GM13977 (cell line): ENCODE measurements at regions not wholly inside any gene's neighbourhood (a gene's known extent, or its start where the extent isn't known, plus 50 kb on each side); places are given as distances from the start of the nearest gene placed in this dataset.

Source experiments
- DNase-seq: peaks from one replicate; pipeline ENCODE4 v3.0.0; 2012; ENCODE audit warnings: low spot score
- in situ Hi-C: fragments of 300-500 bp; cut with MboI; formaldehyde crosslinking; loops from one replicate; pipeline ENCODE4 v1.12.0; 2022; ENCODE audit warnings: low sequenced_read_pairs, low pct_unique_long_range_greater_than_20kb, mixed read lengths, inconsistent platforms; ENCODE audit not compliant: unreplicated experiment
- TF ChIP-seq, protein P1 (sequence below): IDR thresholded peaks from 2 replicates; pipeline ENCODE4 v1.5.1; 2012; ENCODE audit warnings: mild to moderate bottlenecking, control low read depth; ENCODE audit not compliant: insufficient read depth; ENCODE audit errors: extremely low read depth, missing control alignments

DNA sequence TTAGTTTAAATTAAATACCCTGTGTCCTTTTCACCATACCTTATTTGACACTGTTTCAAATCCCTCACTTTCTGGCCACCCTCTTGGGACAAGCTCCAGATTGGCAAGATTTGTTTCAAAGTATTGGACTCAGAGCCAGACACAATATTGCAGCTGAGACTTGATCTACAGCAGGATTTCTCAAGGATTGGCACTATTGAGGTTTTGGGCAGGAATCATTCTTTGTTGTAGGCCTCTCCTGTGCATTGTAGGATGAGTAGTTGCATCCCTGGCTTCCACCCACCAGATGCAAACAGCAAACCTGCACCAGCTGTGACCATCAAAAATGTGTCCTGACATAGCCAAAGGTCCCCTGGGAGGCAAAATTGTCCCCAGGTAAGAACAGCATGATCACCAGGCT lies 181.2 kb downstream of the CHD9NB start:
- in situ Hi-C loops, result no loop called here
- TF ChIP-seq, protein P1, sequence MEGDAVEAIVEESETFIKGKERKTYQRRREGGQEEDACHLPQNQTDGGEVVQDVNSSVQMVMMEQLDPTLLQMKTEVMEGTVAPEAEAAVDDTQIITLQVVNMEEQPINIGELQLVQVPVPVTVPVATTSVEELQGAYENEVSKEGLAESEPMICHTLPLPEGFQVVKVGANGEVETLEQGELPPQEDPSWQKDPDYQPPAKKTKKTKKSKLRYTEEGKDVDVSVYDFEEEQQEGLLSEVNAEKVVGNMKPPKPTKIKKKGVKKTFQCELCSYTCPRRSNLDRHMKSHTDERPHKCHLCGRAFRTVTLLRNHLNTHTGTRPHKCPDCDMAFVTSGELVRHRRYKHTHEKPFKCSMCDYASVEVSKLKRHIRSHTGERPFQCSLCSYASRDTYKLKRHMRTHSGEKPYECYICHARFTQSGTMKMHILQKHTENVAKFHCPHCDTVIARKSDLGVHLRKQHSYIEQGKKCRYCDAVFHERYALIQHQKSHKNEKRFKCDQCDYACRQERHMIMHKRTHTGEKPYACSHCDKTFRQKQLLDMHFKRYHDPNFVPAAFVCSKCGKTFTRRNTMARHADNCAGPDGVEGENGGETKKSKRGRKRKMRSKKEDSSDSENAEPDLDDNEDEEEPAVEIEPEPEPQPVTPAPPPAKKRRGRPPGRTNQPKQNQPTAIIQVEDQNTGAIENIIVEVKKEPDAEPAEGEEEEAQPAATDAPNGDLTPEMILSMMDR, result no peak
- DNase-seq, result no peak

DNA sequence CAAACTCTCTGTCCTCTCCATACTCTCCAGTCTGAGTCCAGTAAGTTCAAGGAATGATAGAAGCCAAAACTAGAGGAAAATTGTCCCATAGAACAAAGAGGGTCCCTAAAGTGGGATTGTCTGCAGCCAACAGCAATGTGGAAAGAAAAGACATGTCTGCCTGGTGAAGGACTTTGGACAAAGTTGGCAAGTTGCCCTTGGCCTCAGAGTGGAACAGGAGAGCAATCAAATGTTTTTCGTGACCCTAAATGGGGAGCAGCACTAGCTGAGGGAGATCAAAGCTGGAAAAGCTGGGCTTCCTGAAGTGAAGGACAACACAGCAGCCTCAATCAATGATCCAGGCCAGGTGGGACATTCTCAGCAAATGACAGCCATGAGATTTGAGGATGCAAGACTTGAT lies 183.5 kb downstream of the CHD9NB start:
- in situ Hi-C loops, result no loop called here

DNA sequence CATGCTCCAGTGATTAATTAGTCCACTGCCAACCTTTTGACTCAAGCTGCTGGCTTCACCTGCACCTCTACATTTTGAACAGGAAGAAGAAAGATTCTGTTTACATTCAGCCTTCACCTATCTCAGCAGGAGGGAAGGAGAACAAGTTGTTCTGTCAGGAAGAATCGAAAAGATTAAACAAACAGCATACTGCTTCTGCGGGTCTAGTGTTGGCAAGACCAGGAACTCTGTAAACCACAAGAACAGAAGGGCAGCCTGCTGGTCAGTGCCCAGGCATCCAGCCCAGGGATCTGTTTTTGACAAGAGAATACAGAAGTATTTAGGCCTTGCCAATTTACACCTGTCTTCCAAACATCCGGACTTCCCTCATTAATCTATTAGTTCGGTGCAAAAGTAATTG lies 189.7 kb downstream of the CHD9NB start:
- in situ Hi-C loops, result no loop called here
- DNase-seq, result no peak
- TF ChIP-seq, protein P1, result no peak

More for the DNA sequence above, 183.5 kb downstream of the CHD9NB start:
- TF ChIP-seq, protein P1, result no peak
- DNase-seq, result no peak

DNA sequence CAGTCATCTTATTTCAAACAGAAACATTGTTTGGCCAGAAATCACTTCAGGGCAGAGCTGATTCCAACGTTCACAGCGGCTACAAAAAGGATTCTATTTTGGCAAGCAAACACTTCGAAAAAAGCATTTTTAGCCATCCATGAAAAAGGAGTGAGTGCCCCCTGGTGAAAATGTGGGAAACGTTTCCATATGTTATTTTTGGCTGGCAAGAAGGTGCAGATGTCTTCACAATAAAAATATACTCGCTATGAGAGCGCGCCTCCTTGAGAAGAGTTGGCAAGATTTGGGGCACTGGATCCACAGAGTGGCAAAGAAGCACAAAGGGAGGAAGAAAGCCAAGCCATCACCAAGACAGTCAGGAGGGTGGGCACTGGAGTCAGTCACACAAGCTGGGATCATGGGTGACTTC lies 191.1 kb downstream of the CHD9NB start:
- in situ Hi-C loops, result no loop called here
- no peak for DNase-seq
- TF ChIP-seq, protein P1, result no peak

DNA sequence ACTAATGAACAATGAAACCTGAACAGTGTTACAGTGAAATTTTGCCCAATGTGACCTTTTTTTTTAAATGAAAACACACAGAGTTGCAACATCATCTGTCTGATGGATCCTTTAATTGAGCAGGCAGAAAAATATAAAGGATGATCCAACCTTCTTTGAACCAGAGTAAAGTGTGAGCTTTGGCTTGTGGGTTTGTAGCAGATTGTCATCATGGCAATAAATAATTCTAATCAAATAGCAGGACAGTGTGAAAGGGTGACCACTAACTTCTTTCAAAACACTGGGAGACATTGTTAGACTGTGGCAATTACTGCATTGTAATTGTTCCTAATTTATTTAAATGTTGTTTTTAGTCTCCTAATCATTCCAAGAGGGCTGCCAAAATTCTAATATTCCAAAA lies 197.2 kb downstream of the CHD9NB start:
- in situ Hi-C loops, result no loop called here
- TF ChIP-seq, protein P1, result no peak
- DNase-seq, result no peak

DNA sequence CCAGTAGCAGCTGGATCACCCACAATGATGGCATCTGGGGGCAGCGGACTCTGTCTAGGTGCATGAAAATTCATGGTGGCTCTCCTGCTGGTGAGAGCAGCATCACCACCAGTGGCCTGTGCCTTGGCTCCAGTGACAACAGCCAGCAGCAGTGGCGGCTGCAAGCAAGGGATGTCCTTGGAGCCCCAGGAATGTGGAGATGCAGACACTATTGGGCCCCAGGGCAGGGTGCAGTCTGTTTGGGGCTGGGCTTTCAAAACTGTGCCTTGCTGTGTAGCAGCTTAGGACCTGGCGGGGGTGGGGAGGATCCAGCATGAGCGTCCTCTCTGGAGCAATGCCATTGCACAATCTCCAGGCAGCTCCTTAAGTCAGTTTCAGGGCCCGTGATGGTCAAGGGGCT lies 199.7 kb downstream of the CHD9NB start:
- in situ Hi-C loops, result no loop called here
- TF ChIP-seq, protein P1, result no peak
- DNase-seq, result no peak

DNA sequence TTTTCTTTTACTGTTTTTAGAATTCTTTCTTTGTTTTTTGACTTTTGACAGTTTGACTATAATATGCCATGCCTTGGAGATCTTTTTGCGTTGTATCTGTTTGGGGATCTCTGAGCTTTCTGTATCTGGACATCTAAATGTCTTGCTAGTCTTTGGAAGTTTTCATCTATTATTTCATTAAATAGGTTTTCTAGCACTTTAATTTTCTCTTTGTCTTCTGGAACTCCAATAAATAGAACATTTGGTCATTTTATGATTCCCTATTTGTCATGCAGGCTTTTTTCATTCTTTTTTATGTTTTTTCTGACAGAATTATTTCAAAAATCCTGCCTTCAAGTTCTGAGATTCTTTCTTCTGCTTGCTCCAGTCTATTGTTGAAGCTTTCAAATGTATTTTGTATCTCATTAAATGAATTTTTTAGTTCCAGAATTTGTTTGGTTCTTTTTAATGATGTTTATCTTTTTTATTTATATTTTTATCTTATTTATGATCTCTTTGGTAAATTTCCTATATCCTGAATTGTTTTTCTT lies 201.4 kb downstream of the CHD9NB start:
- TF ChIP-seq, protein P1, result no peak
- no peak for DNase-seq
- in situ Hi-C loops, result no loop called here
